HG03066 (cell line): ENCODE measurements at regions not wholly inside any gene's neighbourhood (a gene's known extent, or its start where the extent isn't known, plus 50 kb on each side); places are given as distances from the start of the nearest gene placed in this dataset.
A peak's percentile ranks its signal among the peaks of the same experiment; 100 is the strongest.

Source experiments
- ATAC-seq: cut with Tn5 transposase; IDR thresholded peaks from one replicate; pipeline ENCODE4 v1.9.1; 2021; ENCODE audit warnings: low read depth; ENCODE audit not compliant: unreplicated experiment

GRCh38 chr1:39085174-39085573 is 59.0 kb downstream of the NDUFS5 start:
- ATAC-seq: no peak

- no peak for ATAC-seq
Observed at GRCh38 chr1:39086386-39086785, 60.2 kb downstream of the NDUFS5 start.

- ATAC-seq: no peak
Observed at GRCh38 chr1:39086865-39087409, 60.8 kb downstream of the NDUFS5 start.

GRCh38 chr1:39087435-39087834 is 61.3 kb downstream of the NDUFS5 start:
- no peak for ATAC-seq

DNA sequence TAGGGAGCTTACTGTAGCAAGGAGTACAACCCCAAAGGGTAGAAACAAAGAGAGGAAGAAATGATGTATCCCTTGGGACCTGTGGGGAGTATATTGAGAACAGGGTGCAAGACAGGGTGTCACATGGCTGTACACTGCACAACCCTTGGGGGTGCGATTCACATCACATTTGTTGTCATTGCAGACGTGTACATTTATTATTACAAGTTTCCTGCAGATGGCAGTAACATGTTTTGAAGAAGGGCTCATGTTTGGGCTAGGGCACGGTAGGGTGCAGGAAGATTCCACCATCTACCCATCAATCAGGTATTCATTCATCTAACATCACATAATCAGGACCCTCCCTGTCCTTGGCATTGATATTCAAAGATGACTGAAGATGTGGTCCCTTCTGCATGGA is 62.5 kb downstream of the NDUFS5 start:
- no peak for ATAC-seq

DNA sequence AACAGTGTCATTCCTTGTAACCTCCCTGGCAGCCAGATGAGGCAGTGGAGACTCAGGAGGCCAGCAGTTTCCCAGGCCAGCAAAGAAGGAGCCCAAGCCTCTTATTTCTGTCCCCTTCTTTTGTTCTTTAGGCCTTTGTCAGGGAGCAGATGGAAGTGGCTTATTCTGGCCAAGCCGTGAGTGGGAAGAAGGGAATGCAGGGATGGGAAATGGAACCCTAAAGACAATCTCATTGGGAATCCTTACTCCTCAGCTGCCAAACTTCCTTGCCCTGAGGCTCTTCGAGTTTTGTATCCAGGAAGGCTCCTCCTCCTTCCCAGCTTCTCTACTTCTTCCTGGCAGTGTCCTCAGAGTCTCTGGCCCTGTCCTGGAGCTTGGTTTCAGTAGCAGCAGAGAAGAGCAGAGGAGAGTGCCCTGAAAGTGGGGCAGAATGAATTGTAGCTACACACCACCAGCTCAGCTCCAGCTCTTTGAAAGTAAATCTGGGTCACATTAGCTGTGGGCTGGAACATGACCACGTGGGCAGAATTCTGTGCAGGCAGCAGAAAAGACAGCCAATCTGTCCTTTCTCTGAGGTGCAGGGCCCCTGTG is 63.9 kb downstream of the NDUFS5 start:
- ATAC-seq: no peak

DNA sequence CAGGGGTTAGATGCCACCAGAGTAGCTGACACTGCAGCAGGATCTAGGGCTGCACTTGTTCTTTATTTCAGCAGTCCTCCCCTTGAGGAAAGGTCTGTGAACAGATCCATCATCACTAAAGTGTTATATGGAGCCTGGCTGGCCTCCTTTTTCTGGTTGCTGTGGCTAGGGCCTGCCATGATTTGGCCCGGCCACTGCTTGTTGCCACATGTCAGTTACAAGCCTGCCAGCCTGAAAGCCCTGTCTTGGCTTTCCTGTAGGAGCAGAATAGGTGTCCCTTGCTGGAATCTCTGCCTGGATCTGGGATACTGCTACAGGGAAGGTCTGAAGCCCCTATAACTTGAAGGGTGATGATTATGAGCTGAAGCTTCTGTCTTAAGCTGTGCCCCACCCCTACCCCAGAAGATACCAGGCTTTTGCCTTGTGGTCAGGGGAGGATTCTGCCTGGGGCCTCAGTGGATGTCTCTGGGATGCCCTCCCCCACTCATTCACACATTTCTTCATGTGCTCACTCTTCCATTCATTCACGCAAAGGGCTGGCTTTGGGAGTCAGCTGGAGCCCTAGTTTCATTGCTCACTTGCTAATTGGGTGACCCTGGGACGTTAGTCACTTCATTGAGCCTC is 64.7 kb downstream of the NDUFS5 start:
- no peak for ATAC-seq

DNA sequence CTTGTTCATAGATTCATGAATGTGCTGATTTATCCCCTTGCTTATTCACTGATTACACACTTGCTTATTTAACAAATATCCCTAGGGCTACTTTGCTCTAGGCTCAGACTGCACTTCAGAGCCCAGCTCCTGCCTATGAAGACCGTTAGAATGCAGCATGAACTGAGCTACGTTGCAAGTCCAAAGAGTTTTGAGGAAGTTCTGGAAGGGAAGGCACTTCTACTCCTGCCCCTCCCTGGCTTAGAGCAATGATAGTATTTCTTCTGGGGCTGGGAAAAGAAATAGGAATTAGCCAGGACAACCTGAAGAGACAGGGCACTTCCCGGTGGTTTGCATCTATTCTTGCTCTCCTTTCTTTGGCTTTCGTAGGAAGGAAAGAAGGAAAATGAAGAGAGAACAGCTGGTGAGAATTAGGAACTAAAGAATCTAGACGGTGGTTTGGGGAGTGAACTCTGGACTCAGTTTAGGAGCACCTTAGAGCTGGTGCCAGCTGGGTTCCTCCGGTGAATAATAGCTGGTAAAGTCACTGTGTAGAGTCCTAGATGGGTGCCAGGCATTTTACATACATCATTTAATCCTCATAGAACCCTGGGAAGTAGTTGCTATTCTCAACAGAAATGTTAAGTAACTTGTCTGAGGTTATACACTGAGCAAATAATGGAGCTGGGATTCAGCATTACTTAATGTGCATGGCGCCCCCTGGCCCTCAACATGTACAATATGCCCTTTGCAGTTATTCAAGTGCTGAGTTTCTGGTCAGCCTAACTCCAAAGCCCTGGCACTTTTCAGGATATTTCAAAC is 65.9 kb downstream of the NDUFS5 start:
- ATAC-seq: no peak

DNA sequence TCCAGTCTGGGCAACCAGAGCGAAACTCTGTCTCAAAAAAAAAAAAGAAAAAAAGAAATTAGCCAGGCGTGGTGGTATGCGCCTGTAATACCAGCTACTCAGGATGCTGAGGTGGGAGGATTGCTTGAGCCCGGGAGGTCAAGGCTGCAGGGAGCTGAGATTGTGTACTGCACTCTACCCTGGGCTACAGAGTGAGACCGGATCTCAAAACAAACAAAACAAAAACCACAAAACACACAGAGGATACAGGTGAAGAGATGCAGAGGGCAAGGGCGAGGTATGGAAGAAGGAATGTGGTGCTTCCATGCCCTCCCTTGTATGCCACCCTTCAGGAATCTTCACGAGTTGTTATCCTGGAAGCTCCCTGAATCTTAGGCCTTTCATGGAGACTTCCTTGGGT is 68.5 kb downstream of the NDUFS5 start:
- no peak for ATAC-seq

DNA sequence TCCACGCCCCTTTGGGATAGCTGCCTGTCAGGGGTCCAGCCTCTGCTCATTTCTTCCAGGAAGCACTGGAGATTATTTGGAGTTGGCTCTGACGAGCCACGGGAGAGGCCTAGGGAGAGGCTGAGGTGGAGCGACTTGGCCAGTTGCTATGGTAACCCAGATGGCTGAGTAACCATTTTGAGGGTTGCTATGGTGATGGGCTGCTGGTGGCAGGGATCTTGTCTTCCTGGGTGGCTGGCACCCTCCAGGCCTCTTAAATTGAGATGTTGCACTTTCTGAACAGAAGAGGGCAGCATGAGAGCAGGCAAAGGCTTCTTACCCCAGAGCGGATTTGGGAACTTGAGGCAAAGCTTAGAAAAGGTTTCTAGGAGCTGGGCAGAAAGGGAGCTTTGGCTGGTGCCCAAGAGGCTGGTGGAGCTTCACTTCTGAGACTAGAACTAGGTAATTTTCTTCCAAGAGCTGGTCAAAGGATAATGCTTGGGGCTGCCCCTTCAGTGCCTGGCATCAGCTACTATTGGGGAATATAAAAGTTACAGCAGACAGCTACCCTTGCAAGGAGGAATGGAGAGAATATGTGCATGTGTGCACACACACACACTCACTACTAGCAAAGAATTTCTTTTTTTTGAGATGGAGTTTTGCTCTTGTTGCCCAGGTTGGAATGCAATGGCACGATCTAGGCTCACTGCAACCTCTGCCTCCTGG is 72.5 kb downstream of the NDUFS5 start:
- ATAC-seq: no peak

DNA sequence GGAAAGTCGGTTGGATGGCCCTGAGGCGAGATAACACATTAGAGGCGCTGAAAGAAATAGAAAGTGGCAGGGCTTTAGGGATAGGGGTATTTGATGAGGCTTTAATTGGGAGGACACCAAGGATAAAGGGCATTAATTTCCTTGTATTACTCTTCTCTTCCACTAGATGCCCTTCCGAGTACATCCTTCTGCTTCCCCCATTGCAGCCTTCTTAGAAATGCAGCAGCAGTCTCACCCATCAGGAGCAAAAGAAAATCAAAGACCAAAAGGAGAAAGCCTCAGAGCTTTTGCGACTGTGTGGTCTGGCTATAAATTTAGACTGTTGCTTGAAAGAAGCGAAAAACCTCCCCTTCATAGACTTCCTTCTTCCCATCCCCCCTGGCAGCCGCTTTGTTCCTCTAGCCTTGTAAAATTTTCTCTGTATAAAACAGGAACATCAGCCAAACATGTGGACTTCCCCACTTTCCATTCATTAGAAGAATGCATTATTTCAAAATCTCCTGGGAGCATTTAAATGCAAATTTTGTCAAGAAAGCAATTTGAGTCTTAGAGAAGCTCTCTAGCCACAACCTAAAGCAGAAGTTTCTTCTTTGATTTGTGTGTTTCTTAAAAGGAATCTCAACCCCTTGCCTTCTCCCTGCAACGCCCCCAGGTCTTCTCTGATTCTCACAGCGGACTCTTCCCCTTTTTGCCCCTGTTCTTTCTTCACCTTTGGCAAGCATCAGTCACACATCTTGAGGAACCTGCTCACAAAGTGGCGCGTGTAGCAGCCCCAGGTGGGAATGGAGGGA is 76.6 kb downstream of the NDUFS5 start:
- no peak for ATAC-seq

- ATAC-seq: no peak
Observed at GRCh38 chr1:39103328-39104157, 77.4 kb downstream of the NDUFS5 start.

GRCh38 chr1:39104158-39105060 is 78.3 kb downstream of the NDUFS5 start:
- no peak for ATAC-seq

GRCh38 chr1:39105061-39105840 is 79.1 kb downstream of the NDUFS5 start:
- peak; percentile 40 for ATAC-seq

DNA sequence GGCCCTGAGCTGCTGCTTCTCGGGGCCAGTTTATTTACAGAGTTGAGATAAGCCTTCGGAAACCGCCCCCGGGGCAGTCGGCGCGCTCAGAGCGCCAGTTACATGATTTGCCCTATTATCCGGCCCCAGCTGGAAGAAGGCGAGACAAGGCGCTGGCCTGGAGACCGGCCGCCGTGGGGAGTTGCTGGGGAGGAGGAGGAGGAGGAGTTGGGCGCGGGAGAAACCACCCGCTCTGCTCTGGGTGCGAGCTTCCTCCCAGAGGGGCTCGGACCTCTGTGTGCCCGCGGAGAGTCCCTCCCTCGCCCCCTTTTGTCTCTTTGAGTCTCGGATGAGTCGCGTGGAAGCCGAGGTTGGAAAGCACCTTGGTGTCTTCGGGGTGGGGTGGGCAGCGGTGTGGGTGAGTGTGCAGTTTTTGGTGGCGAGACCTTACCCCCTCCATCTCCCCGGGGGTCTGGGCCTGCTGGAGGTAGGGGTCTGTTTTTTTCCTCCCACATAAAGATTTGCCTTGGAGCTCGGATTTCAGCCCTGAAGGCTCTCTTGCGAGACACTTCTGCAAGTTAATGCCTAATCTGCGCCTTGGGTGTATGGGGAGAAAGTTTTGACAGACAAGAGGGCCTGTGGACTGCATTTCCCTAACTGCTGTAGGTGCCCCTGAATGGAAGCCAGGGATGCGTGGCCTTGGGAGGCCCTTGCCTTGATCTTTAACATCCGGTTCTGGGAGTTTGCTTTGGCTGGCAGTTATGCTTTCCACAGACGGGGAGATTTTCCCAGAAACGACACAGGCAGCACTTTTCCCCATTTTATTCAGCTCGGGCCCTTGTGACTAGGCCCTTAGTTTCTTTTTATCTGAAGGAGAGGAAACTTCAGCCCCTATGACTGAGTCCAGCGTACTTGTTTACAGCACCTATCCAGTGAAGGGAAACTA is 80.0 kb downstream of the NDUFS5 start:
- no peak for ATAC-seq

- ATAC-seq: no peak
Observed at GRCh38 chr1:39106801-39107327, 80.7 kb downstream of the NDUFS5 start.
